ENCODE measurements at regions not wholly inside any gene's neighbourhood (a gene's known extent, or its start where the extent isn't known, plus 50 kb on each side); places are given as distances from the start of the nearest gene placed in this dataset.

DNA sequence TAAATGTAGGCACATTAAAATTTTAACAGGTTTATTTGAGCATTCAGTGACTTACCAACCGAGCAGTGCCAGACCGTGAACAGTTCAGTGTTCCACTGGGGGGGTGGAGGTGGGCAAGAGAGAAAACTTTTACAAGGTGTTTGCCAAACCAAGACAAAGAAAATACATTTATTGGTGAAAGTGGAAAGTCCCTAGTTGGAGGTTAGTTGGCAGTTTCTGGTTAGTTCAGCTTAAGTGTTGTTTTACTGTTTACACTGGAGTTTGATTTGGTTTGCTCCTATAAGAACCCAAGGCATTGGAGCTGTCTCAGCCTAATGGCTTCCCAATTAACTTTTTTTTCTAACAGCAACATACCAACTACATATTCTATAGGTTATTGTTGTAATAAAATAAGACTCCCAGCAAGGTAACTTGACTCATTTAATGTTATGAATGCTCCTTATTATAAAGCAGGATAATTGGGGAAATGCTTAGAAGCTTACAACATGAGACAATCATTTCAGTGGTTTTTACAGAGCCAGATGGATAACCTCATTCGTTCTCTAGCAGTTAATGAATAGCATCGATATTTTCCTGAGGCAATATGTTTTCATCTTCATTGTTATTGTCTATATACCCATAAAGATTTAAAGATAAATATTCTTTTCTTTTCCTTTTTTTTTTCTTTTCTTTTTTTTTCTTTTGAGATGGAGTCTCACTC is 115.8 kb downstream of the ETNK1 start:
- no peak for DNase-seq (ENCODE audit: low spot score)

GRCh38 chr12:22743700-22744099 is 118.7 kb downstream of the ETNK1 start:
- no peak for DNase-seq (ENCODE audit: low spot score)

DNA sequence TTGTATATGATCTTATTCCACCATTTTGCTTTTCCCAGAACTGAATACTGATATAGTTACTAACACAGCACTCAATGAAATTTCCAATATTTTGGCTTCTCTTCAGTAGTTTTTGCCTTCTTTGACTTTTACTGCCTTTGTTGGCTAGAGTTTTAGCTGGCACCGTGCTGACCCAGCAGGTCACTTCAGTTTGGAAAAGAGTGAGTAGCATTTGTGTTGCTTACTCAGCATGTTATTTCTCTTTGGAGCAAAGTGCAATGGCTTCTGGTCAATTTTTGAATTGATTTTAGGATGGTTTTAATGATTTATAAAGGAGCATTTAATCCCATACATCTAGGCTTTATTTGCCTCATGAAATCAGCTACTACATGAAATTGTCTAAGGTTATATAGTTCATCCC is 119.2 kb downstream of the ETNK1 start:
- no peak for DNase-seq (ENCODE audit: low spot score)

DNA sequence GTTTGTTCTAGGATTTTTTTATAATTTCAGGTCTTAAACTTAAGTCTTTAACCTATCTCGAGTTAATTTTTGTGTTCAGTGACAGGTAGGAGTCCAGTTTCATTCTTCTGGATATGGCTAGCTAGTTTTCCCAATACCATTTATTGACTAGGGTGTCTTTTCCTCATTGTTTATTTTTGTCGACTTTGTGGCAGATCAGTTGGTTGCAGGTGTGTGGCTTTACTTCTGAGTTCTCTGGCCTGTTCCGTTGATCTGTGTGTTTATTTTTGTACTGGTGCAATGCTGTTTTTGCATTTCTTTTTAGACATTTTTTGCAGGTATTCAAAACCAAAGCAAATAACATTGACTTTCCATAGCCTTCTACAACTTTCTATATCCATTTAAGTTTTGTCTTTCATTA is 121.7 kb downstream of the ETNK1 start:
- no peak for DNase-seq (ENCODE audit: low spot score)

GRCh38 chr12:22755629-22756028 is 130.7 kb downstream of the ETNK1 start:
- no peak for DNase-seq (ENCODE audit: low spot score)

GRCh38 chr12:22759769-22760674 is 135.1 kb downstream of the ETNK1 start:
- no peak for DNase-seq (ENCODE audit: low spot score)

- DNase-seq (ENCODE audit: low spot score) = no peak
Measured at GRCh38 chr12:22765421-22766130, 140.6 kb downstream of the ETNK1 start.

DNA sequence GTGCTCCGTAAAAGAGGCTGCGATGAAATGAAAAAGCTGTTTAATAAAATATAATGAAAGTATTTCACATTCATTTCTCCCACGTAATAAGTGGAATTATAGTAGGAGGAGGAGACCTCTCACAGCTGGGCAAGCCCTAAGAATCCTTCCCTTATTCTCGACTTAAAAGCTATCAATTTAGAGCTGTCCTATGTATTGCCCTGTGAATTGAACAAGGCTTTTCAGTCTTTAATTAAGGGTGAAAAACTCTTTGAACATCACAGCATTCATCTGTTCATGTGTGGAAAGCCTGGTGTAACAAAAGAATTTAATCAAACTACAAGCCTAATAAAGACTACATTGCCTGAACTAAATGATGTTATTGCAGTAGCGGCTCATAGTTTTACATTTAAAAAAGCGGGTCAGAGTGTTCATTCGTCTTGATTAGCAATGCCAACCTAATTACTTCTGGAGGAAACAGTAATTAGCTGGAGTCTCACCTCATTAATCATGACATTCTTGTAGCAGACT is 142.0 kb downstream of the ETNK1 start:
- no peak for DNase-seq (ENCODE audit: low spot score)

GRCh38 chr12:22781339-22781738 is 156.4 kb downstream of the ETNK1 start:
- DNase-seq (ENCODE audit: low spot score) = no peak

DNA sequence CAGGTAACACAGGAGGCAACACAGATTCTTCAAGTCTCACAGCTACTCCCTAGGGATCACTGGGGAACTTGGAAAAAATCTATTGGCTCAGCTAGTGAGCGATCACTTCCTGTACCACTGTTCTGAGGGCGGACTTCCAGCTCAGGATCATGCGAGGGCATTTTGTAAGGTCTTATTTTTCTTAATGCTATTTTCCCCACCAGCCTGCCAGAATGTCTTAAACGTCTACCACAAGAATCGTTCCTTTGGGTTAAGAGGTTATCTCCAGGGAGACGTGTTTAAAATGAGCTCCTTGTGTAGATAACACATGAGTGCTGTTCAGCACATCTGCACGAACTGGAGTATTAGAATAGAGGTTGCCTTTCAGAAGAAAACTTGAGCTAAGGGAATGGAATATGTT is 162.6 kb downstream of the ETNK1 start:
- DNase-seq (ENCODE audit: low spot score) = no peak

- DNase-seq (ENCODE audit: low spot score) = no peak
Measured at GRCh38 chr12:22788913-22789312, 163.9 kb downstream of the ETNK1 start.

GRCh38 chr12:22792138-22792537 is 167.2 kb downstream of the ETNK1 start:
- no peak for DNase-seq (ENCODE audit: low spot score)

DNA sequence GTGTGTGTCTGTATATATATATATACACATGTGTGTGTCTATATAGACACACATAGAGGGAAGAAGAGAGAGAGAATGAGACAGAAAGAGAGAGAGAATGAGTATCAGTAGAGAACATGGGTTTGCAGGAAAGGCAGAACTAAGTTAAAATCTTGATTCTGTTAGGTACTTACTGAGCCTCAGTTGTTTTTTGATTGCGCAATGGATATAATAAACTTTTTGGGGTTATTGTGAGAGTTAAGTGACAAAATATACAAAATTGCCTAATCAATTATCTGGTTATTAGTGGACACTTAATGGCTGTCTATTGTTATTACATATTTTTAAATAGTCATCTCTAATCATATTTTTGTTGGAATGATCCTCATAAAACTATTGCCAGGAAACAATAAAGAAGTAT is 169.0 kb downstream of the ETNK1 start:
- no peak for DNase-seq (ENCODE audit: low spot score)

GRCh38 chr12:22796941-22797630 is 172.1 kb downstream of the ETNK1 start:
- peak; percentile 61 for DNase-seq (ENCODE audit: low spot score)

DNA sequence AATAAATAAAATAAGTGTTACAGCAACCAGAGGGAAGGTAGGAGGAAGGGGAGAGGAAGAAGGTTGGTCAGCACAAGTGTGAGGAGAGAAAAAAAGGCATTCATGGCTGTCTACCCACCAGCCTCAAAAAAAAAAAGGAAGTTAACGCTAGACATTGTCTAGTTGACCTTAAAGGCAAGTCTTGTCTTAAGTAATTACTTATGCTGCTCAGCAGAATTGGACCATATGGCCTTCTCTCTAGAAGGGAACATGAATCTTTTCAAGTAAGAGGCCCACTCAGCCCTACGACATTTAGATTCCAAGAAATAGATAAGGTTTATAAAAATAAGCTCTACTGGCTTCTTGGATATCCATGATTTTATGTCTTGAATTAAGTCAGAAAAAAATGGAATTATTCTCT is 172.7 kb downstream of the ETNK1 start:
- peak; percentile 86 for DNase-seq (ENCODE audit: low spot score)

GRCh38 chr12:22798116-22798515 is 173.1 kb downstream of the ETNK1 start:
- DNase-seq (ENCODE audit: low spot score) = peak; percentile 58

DNA sequence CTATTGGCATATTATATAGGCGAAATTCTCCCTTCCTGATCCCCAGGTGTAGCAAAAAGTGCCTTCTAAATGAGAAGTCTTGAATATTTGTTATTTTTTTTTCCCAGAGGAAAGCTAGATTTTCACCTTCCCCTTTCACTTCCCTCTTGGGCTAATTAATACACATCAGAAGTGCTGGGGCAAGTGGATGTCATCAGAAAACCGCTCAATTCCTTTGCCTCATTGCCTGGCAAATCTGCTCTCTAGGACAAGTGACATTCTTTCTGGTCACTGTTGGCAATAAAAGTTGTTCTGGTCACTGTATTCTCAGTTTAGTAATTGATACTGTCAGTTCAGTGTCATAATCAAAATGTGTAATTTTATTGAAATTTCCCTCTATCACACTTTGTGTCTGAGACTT is 174.5 kb downstream of the ETNK1 start:
- DNase-seq (ENCODE audit: low spot score) = no peak

- DNase-seq (ENCODE audit: low spot score) = no peak
Measured at GRCh38 chr12:22800332-22800731, 175.4 kb downstream of the ETNK1 start.

GRCh38 chr12:22802883-22803630 is 178.1 kb downstream of the ETNK1 start:
- DNase-seq (ENCODE audit: low spot score) = no peak

- DNase-seq (ENCODE audit: low spot score) = no peak
Measured at GRCh38 chr12:22803725-22804124, 178.8 kb downstream of the ETNK1 start.

DNA sequence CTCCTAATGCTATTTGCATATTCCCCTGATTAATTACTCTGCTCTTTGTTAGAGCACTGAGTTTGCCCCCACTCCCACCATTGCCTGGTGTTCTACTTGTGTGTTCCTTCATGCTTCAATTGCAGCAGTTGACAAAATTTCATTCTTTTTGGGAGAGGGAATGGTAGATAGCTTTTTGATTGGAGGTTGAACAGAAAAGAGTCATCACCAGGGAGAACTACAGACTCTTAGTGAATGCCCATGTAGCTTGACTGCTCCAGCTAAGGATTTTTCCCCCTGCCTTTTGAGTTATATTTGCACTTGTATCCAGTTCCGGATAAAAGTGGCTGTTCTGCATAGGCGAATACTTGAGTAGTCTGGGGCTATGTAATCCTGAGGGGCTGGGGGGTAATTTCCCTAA is 183.9 kb downstream of the ETNK1 start:
- no peak for DNase-seq (ENCODE audit: low spot score)

Data from SK-N-DZ (cell line).